Lung (tissue), 11 donors: ENCODE measurements at regions not wholly inside any gene's neighbourhood (a gene's known extent, or its start where the extent isn't known, plus 50 kb on each side); places are given as distances from the start of the nearest gene placed in this dataset.

Experiments
- ATAC-seq: fragments of 200-7000 bp; cut with Tn5 transposase; one replicate; pipeline ENCODE4 v1.9.1; 2020; ENCODE audit warnings: moderate number of reproducible peaks; ENCODE audit not compliant: insufficient read depth, low FRiP score
- DNase-seq, 3 donors: peaks; one replicate each; pipeline ENCODE4 v3.0.0-alpha.2; 2013 to 2017
- H3K27ac ChIP-seq, 2 donors: one replicate each; pipeline ENCODE4 v1.5.1; 2013; ENCODE audit warnings: mild to moderate bottlenecking in 2 of 2, moderate library complexity in 2 of 2, control low read depth in 1 of 2, inconsistent platforms in 1 of 2, low read depth in 1 of 2, low read length in 1 of 2
- H3K27me3 ChIP-seq, 3 donors: one replicate each; pipeline ENCODE4 v1.5.1; 2013; ENCODE audit warnings: low read length in 2 of 3; ENCODE audit not compliant: control insufficient read depth in 3 of 3, insufficient read depth in 3 of 3
- H3K36me3 ChIP-seq, 4 donors: one replicate each; pipeline ENCODE4 v1.5.1; 2013; ENCODE audit warnings: low read length in 4 of 4, mild to moderate bottlenecking in 1 of 4, moderate library complexity in 1 of 4; ENCODE audit not compliant: control insufficient read depth in 4 of 4, insufficient read depth in 4 of 4
- H3K4me1 ChIP-seq, 5 donors: one replicate each; pipeline ENCODE4 v1.5.1; 2013; ENCODE audit warnings: low read length in 5 of 5, mild to moderate bottlenecking in 2 of 5, moderate library complexity in 1 of 5; ENCODE audit not compliant: control insufficient read depth in 5 of 5, insufficient read depth in 5 of 5
- H3K4me3 ChIP-seq: one replicate; pipeline ENCODE4 v1.5.1; 2013; ENCODE audit warnings: mild to moderate bottlenecking, control low read depth, moderate library complexity
- H3K9ac ChIP-seq, 2 donors: one replicate each; pipeline ENCODE4 v1.5.1; 2013; ENCODE audit warnings: low read length in 2 of 2, control low read depth in 1 of 2; ENCODE audit not compliant: insufficient read depth in 1 of 2
- H3K9me3 ChIP-seq, 4 donors: one replicate each; pipeline ENCODE4 v1.5.1; 2013; ENCODE audit warnings: low read length in 3 of 4, mild to moderate bottlenecking in 1 of 4, moderate library complexity in 1 of 4; ENCODE audit not compliant: control insufficient read depth in 4 of 4, insufficient read depth in 3 of 4
- WGBS, 2 donors: extraction: QIAGEN DNeasy Blood & Tissue Kit; methylation state at CpG; one replicate each; pipeline ENCODE4 v1.1.7; 2013; 5-methylcytosine and 5-hydroxymethylcytosine counted together
- TF ChIP-seq, protein P1 (sequence below): IDR thresholded peaks from 2 replicates; pipeline ENCODE4 v1.5.1; 2012; ENCODE audit warnings: mild to moderate bottlenecking; ENCODE audit errors: control extremely low read depth, extremely low read depth
- donor health status: control.
- donor health status: control.
- donor health status: Bipolar disorder and iron deficiency.
- donor health status: healthy.
- donor health status: DM: yes; HTN: yes; CAD: no.

DNA sequence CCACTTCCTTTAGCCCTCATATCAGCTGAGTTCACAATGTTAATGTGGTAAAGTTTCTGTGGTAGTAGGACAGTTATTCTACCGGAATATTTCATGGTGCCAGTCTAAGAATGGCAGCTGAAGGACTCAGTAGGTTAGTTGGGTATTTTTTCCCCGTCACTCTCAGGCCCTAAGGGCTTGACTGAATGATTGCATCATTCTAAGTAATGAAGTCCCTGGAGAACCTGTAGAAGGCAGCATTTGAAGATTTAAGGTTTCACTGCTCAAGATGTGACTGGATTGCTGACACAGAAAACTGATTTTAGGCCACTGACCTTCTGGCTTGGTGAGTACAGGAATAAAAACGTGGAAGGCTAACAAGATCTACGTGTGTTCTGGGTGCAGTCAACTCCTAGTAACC, 657.3 kb downstream of the PCDH19 start:
- TF ChIP-seq, protein P1, sequence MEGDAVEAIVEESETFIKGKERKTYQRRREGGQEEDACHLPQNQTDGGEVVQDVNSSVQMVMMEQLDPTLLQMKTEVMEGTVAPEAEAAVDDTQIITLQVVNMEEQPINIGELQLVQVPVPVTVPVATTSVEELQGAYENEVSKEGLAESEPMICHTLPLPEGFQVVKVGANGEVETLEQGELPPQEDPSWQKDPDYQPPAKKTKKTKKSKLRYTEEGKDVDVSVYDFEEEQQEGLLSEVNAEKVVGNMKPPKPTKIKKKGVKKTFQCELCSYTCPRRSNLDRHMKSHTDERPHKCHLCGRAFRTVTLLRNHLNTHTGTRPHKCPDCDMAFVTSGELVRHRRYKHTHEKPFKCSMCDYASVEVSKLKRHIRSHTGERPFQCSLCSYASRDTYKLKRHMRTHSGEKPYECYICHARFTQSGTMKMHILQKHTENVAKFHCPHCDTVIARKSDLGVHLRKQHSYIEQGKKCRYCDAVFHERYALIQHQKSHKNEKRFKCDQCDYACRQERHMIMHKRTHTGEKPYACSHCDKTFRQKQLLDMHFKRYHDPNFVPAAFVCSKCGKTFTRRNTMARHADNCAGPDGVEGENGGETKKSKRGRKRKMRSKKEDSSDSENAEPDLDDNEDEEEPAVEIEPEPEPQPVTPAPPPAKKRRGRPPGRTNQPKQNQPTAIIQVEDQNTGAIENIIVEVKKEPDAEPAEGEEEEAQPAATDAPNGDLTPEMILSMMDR: no peak
- ATAC-seq (no peak), DNase-seq (no peak)
- Histone ChIP-seq H3K27me3 (peaks cover 0 to 11% (median 4%) of the 10 kb centered on the region in 3 donors), H3K9me3 (no peaks in the 10 kb centered on the region), H3K4me1 (no peaks in the 10 kb centered on the region), H3K9ac (no peak overlapping the region), H3K36me3 (no peaks in the 10 kb centered on the region), H3K27ac (no peak overlapping the region), H3K4me3 (no peak overlapping the region)
- 60 to 79% methylated on average over 4 of the region's 4 CpGs for WGBS, 2 donors

DNA sequence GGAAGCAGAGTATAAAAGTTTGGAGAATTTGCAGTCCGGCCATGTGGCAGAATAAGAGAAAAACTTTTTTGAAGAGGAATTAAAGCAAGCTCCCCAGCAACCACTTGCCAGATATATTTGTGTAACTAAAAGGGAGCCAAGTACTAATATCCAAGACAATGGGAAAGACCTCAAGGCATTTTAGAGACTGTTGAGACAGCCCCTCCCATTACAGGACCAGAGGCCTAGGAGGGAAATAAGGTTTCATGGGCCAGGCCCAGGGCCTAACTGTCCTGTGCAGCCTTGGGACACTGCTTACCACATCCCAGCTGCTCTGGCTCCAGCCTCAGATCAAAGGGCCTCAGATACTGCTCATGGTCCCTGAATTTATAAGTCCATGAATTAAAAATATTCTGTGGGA, 659.4 kb downstream of the PCDH19 start:
- DNase-seq (no peak), ATAC-seq (no peak)
- Histone ChIP-seq H3K4me1 (no peaks in the 10 kb centered on the region), H3K27ac (no peak overlapping the region), H3K36me3 (no peaks in the 10 kb centered on the region), H3K27me3 (peaks cover 0 to 14% (median 4%) of the 10 kb centered on the region in 3 donors), H3K4me3 (no peak overlapping the region), H3K9ac (no peak overlapping the region), H3K9me3 (no peaks in the 10 kb centered on the region)
- TF ChIP-seq, protein P1: no peak
- 73 to 90% methylated on average over 1 of the region's 1 CpG for WGBS, 2 donors

DNA sequence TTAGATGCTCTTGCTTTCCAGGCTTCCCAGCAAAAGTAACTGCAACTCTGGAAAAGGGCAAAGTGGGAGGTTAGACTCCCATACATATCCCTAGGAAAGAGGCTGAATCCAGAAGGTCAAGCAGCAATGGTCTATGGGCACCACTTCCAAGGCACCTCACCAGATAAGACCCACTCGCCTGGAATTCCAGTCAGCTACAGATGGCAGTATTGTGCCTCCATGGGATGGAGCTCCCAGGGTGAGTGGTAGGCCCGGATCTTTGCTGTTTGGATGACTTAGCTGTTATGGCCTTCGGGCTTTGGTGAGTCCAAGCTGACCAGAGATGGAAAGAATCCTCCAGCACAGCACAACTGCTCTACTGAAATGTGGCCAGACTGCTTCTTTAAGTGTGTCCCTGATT, 688.0 kb downstream of the PCDH19 start:
- ATAC-seq (no peak), DNase-seq (no peak)
- Histone ChIP-seq H3K9me3 (peaks cover 0 to 7% (median 1%) of the 10 kb centered on the region in 4 donors), H3K36me3 (no peaks in the 10 kb centered on the region), H3K27me3 (peaks cover 0 to 6% (median 0%) of the 10 kb centered on the region in 3 donors), H3K4me1 (no peaks in the 10 kb centered on the region), H3K27ac (no peak overlapping the region), H3K4me3 (no peak overlapping the region), H3K9ac (no peak overlapping the region)
- 67 to 75% methylated on average over 3 of the region's 3 CpGs for WGBS, 2 donors
- TF ChIP-seq, protein P1: no peak

DNA sequence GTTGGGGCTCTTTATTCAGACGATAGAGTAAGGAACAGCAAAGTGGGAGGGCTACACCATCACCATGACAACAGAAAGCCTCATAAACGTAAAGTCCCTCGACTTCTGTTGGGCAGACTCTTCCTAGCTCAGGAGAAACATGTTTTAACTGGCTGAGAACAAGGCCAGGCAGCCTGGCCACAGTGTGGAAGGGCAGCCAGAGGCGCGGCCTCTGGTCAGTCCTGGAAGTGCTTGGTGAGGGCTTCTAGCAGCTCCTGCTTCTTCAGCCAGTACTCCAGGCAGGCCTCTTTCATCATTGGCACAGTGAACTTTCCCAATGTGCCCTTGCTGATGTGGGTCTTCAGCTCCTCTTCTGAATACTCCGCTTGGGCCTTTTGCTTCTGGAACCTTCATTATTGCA, 690.9 kb downstream of the PCDH19 start:
- no peak for DNase-seq
- TF ChIP-seq, protein P1: no peak

More for the DNA sequence above, 690.9 kb downstream of the PCDH19 start:
- Histone ChIP-seq H3K9me3 (peaks cover 0 to 10% (median 1%) of the 10 kb centered on the region in 4 donors), H3K36me3 (no peaks in the 10 kb centered on the region), H3K27me3 (peaks cover 0 to 6% (median 2%) of the 10 kb centered on the region in 3 donors), H3K9ac (no peak overlapping the region), H3K27ac (no peak overlapping the region), H3K4me3 (no peak overlapping the region), H3K4me1 (no peaks in the 10 kb centered on the region)
- WGBS, 2 donors: 70 to 83% methylated on average over 6 of the region's 6 CpGs
- no peak for ATAC-seq
